SK-N-SH (cell line): ENCODE measurements at regions not wholly inside any gene's neighbourhood (a gene's known extent, or its start where the extent isn't known, plus 50 kb on each side); places are given as distances from the start of the nearest gene placed in this dataset.

Experiments used
- CTCF ChIA-PET: fragments of 300-600, 350-600 bp; formaldehyde crosslinking; extraction: SDS; loops from one replicate; lab custom pipeline; 2021; lab: Yijun Ruan, JAX
- POLR2A ChIA-PET: fragments of 350-600 bp; sonication (Branson Sonifier 250); formaldehyde crosslinking; extraction: SDS; loops from one replicate; lab custom pipeline; 2020; ENCODE audit warnings: antibody characterized with exemption, inconsistent platforms; lab: Yijun Ruan, JAX
- DNase-seq: peaks from one replicate; pipeline ENCODE4 v3.0.0; 2012
- H2AFZ ChIP-seq: fragments of 200-600 bp; sonication (generic); 2 replicates; pipeline ENCODE4 v1.8.1; 2016; ENCODE audit warnings: antibody characterized with exemption, mild to moderate bottlenecking, low read depth
- H3F3A ChIP-seq: fragments of 200-600 bp; sonication (generic); replicated peaks from 2 replicates; pipeline ENCODE3; 2016; ENCODE audit warnings: antibody characterized with exemption, mild to moderate bottlenecking; ENCODE audit not compliant: insufficient read depth
- H3K27ac ChIP-seq, 2 experiments: fragments of 200-500 bp in 1 of 2; fragments of 200-600 bp in 1 of 2; sonication (Bioruptor generic) in 1 of 2; sonication (generic), shearing (Covaris generic) in 1 of 2; 2 replicates each; pipeline versions ENCODE4 v1.5.1 to v1.6.1; 2014 to 2016; ENCODE audit warnings: low read depth in 2 of 2, inconsistent platforms in 1 of 2, low read length in 1 of 2, mild to moderate bottlenecking in 1 of 2, mixed read lengths in 1 of 2
- H3K27me3 ChIP-seq: fragments of 200-600 bp; sonication (generic), shearing (Covaris generic); 2 replicates; pipeline ENCODE4 v1.6.1; 2016; ENCODE audit warnings: mixed run types; ENCODE audit not compliant: insufficient read depth
- H3K36me3 ChIP-seq, 2 experiments: fragments of 200-500 bp in 1 of 2; fragments of 200-600 bp in 1 of 2; sonication (Bioruptor generic) in 1 of 2; sonication (generic) in 1 of 2; replicated peaks in 1 of 2; 2 replicates each; pipeline versions ENCODE3 to v1.5.1; 2014 to 2016; ENCODE audit warnings: low read length in 1 of 2, mild to moderate bottlenecking in 1 of 2; ENCODE audit not compliant: insufficient read depth in 2 of 2, control insufficient read depth in 1 of 2
- H3K4me1 ChIP-seq, 2 experiments: fragments of 200-500 bp in 1 of 2; fragments of 200-600 bp in 1 of 2; sonication (Bioruptor generic) in 1 of 2; sonication (generic), shearing (Covaris generic) in 1 of 2; 2 replicates each; pipeline versions ENCODE4 v1.5.1 to v1.6.1; 2014 to 2016; ENCODE audit warnings: low read depth in 1 of 2, low read length in 1 of 2, mixed run types in 1 of 2; ENCODE audit not compliant: insufficient read depth in 2 of 2, control insufficient read depth in 1 of 2
- H3K4me2 ChIP-seq: fragments of 200-600 bp; sonication (generic), shearing (Covaris generic); 2 replicates; pipeline ENCODE4 v1.6.1; 2017; ENCODE audit warnings: mixed run types
- H3K4me3 ChIP-seq, 2 experiments: fragments of 200-500 bp in 1 of 2; fragments of 200-600 bp in 1 of 2; sonication (Bioruptor generic) in 1 of 2; sonication (generic), shearing (Covaris generic) in 1 of 2; 2 replicates each; pipeline versions ENCODE4 v1.5.1 to v1.8.1; 2014 to 2016; ENCODE audit warnings: low read depth in 2 of 2, inconsistent platforms in 1 of 2, low read length in 1 of 2, mild to moderate bottlenecking in 1 of 2, mixed read lengths in 1 of 2, moderate library complexity in 1 of 2
- H3K79me2 ChIP-seq: fragments of 200-600 bp; sonication (generic); 2 replicates; pipeline ENCODE4 v1.8.1; 2017; ENCODE audit warnings: mild to moderate bottlenecking; ENCODE audit not compliant: insufficient read depth
- H3K9ac ChIP-seq: fragments of 200-600 bp; sonication (generic); 2 replicates; pipeline ENCODE4 v1.6.1; 2017; ENCODE audit warnings: mixed run types
- H3K9me2 ChIP-seq: fragments of 200-600 bp; sonication (generic); 2 replicates; pipeline ENCODE4 v1.6.1; 2017; ENCODE audit warnings: mixed run types
- H3K9me3 ChIP-seq: fragments of 200-600 bp; sonication (generic); 2 replicates; pipeline ENCODE4 v1.6.1; 2017; ENCODE audit warnings: mixed run types, mild to moderate bottlenecking, moderate library complexity
- H4K20me1 ChIP-seq: fragments of 200-600 bp; sonication (generic); 2 replicates; pipeline ENCODE4 v1.6.1; 2017; ENCODE audit warnings: mild to moderate bottlenecking, mixed run types; ENCODE audit not compliant: insufficient read depth
- CHD2 ChIP-seq: fragments of 150-350 bp; IDR thresholded peaks from 2 replicates; pipeline ENCODE4 v1.6.1; 2018; ENCODE audit warnings: low read length; ENCODE audit not compliant: partially characterized antibody
- ELF1 ChIP-seq: IDR thresholded peaks from 2 replicates; pipeline ENCODE4 v1.4.0; 2012
- FOSL2 ChIP-seq: IDR thresholded peaks from 2 replicates; pipeline ENCODE4 v1.4.0; 2012; ENCODE audit warnings: low read depth, mild to moderate bottlenecking, moderate library complexity, borderline replicate concordance
- GATA2 ChIP-seq: sonication (generic); formaldehyde crosslinking; IDR thresholded peaks from 2 replicates; pipeline ENCODE4 v1.5.0; 2020; ENCODE audit warnings: mild to moderate bottlenecking, missing genetic modification reagents
- JUND ChIP-seq: IDR thresholded peaks from 2 replicates; pipeline ENCODE4 v1.4.0; 2012
- MEF2A ChIP-seq: IDR thresholded peaks from 2 replicates; pipeline ENCODE4 v1.4.0; 2012; ENCODE audit warnings: low read depth, borderline replicate concordance
- NFIC ChIP-seq: IDR thresholded peaks from 2 replicates; pipeline ENCODE4 v1.4.0; 2012; ENCODE audit warnings: borderline replicate concordance
- POLR2AphosphoS5 ChIP-seq: IDR thresholded peaks from 2 replicates; pipeline ENCODE4 v1.6.1; 2012; ENCODE audit warnings: low read depth, low read length
- RCOR1 ChIP-seq: fragments of 150-350 bp; IDR thresholded peaks from 2 replicates; pipeline ENCODE4 v1.6.1; 2017; ENCODE audit warnings: antibody characterized with exemption, low read length
- RXRA ChIP-seq: IDR thresholded peaks from 2 replicates; pipeline ENCODE4 v1.4.0; 2012; ENCODE audit warnings: low read depth, mild to moderate bottlenecking, borderline replicate concordance
- SIN3A ChIP-seq: IDR thresholded peaks from 2 replicates; pipeline ENCODE4 v1.6.1; 2012; ENCODE audit warnings: low read depth, mild to moderate bottlenecking, low read length, moderate library complexity, borderline replicate concordance
- TEAD4 ChIP-seq: IDR thresholded peaks from 2 replicates; pipeline ENCODE4 v1.4.0; 2012; ENCODE audit warnings: mild to moderate bottlenecking, borderline replicate concordance; ENCODE audit not compliant: insufficient read depth
- WGBS: methylation state at CpG from one replicate; pipeline ENCODE4 v1.1.6; 2017; ENCODE audit warnings: low lambda C conversion rate; 5-methylcytosine and 5-hydroxymethylcytosine counted together
- TF ChIP-seq, protein P1 (sequence below): fragments of 150-350 bp; IDR thresholded peaks from 2 replicates; pipeline ENCODE4 v1.6.1; 2017; ENCODE audit warnings: antibody characterized with exemption, low read length, low read depth, borderline replicate concordance
- TF ChIP-seq, protein P2 (sequence below): IDR thresholded peaks from 2 replicates; pipeline ENCODE4 v1.4.0; 2012; ENCODE audit warnings: low read depth, borderline replicate concordance
- TF ChIP-seq, protein P3 (sequence below): IDR thresholded peaks from 2 replicates; pipeline ENCODE4 v1.6.1; 2012; ENCODE audit warnings: mild to moderate bottlenecking, low read depth, low read length, moderate library complexity
- TF ChIP-seq, protein P4 (sequence below): fragments of 150-350 bp; IDR thresholded peaks from 2 replicates; pipeline ENCODE4 v1.6.1; 2016; ENCODE audit warnings: mild to moderate bottlenecking, low read depth, low read length

DNA sequence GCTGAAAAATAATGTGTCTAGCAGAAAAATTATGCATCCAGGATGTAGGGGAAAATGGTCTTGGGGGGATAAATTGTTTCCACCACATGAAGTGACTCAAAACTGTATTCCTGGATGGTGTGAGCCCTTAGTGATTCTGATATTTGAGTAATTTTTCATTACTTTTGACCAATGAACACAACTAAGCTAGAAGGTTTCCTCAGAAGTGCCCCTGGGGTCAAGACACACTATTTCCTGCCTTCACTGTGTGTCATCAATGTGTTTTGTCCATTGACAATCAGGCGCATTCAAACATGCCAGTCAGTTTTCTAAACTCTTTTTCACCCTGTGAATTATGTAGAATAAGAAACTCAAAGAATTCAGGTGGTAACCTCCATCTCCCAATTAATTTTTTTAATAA lies 130.5 kb upstream of the REG3G start:
- Histone ChIP-seq H3K9me3 (no peaks in the 10 kb centered on the region), H4K20me1 (no peaks in the 10 kb centered on the region), H2AFZ (no peak overlapping the region), H3K79me2 (no peaks in the 10 kb centered on the region), H3K9me2 (no peaks in the 10 kb centered on the region), H3K4me1 (no peaks in the 10 kb centered on the region), H3K9ac (no peak overlapping the region), H3K4me2 (no peak overlapping the region), H3K27ac (no peak overlapping the region), H3K4me3 (no peak overlapping the region), H3K27me3 (no peaks in the 10 kb centered on the region), H3K36me3 (no peaks in the 10 kb centered on the region), H3F3A (no peaks in the 10 kb centered on the region)
- ChIA-PET POLR2A (no interaction called here), CTCF (no interaction called here)
- no peak for DNase-seq
- TF ChIP-seq, protein P1, sequence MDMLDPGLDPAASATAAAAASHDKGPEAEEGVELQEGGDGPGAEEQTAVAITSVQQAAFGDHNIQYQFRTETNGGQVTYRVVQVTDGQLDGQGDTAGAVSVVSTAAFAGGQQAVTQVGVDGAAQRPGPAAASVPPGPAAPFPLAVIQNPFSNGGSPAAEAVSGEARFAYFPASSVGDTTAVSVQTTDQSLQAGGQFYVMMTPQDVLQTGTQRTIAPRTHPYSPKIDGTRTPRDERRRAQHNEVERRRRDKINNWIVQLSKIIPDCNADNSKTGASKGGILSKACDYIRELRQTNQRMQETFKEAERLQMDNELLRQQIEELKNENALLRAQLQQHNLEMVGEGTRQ: no peak
- TF ChIP-seq GATA2: no peak
- no peak for TF ChIP-seq SIN3A
- TF ChIP-seq, protein P2, sequence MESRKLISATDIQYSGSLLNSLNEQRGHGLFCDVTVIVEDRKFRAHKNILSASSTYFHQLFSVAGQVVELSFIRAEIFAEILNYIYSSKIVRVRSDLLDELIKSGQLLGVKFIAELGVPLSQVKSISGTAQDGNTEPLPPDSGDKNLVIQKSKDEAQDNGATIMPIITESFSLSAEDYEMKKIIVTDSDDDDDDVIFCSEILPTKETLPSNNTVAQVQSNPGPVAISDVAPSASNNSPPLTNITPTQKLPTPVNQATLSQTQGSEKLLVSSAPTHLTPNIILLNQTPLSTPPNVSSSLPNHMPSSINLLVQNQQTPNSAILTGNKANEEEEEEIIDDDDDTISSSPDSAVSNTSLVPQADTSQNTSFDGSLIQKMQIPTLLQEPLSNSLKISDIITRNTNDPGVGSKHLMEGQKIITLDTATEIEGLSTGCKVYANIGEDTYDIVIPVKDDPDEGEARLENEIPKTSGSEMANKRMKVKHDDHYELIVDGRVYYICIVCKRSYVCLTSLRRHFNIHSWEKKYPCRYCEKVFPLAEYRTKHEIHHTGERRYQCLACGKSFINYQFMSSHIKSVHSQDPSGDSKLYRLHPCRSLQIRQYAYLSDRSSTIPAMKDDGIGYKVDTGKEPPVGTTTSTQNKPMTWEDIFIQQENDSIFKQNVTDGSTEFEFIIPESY: no peak
- TF ChIP-seq POLR2AphosphoS5: no peak
- TF ChIP-seq JUND: no peak
- no peak for TF ChIP-seq TEAD4
- no peak for TF ChIP-seq MEF2A
- no peak for TF ChIP-seq ELF1
- no peak for TF ChIP-seq RXRA
- TF ChIP-seq NFIC: no peak
- TF ChIP-seq FOSL2: no peak
- TF ChIP-seq, protein P3, sequence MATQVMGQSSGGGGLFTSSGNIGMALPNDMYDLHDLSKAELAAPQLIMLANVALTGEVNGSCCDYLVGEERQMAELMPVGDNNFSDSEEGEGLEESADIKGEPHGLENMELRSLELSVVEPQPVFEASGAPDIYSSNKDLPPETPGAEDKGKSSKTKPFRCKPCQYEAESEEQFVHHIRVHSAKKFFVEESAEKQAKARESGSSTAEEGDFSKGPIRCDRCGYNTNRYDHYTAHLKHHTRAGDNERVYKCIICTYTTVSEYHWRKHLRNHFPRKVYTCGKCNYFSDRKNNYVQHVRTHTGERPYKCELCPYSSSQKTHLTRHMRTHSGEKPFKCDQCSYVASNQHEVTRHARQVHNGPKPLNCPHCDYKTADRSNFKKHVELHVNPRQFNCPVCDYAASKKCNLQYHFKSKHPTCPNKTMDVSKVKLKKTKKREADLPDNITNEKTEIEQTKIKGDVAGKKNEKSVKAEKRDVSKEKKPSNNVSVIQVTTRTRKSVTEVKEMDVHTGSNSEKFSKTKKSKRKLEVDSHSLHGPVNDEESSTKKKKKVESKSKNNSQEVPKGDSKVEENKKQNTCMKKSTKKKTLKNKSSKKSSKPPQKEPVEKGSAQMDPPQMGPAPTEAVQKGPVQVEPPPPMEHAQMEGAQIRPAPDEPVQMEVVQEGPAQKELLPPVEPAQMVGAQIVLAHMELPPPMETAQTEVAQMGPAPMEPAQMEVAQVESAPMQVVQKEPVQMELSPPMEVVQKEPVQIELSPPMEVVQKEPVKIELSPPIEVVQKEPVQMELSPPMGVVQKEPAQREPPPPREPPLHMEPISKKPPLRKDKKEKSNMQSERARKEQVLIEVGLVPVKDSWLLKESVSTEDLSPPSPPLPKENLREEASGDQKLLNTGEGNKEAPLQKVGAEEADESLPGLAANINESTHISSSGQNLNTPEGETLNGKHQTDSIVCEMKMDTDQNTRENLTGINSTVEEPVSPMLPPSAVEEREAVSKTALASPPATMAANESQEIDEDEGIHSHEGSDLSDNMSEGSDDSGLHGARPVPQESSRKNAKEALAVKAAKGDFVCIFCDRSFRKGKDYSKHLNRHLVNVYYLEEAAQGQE: no peak
- no peak for TF ChIP-seq RCOR1
- TF ChIP-seq, protein P4, sequence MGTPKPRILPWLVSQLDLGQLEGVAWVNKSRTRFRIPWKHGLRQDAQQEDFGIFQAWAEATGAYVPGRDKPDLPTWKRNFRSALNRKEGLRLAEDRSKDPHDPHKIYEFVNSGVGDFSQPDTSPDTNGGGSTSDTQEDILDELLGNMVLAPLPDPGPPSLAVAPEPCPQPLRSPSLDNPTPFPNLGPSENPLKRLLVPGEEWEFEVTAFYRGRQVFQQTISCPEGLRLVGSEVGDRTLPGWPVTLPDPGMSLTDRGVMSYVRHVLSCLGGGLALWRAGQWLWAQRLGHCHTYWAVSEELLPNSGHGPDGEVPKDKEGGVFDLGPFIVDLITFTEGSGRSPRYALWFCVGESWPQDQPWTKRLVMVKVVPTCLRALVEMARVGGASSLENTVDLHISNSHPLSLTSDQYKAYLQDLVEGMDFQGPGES: no peak
- no peak for TF ChIP-seq CHD2
- whole genome bisulfite sequencing: 81% methylated on average over 1 of the region's 1 CpG
